Stomach (tissue), 8 donors: ENCODE measurements at regions not wholly inside any gene's neighbourhood (a gene's known extent, or its start where the extent isn't known, plus 50 kb on each side); places are given as distances from the start of the nearest gene placed in this dataset.
A peak's percentile ranks its signal among the peaks of the same experiment; 100 is the strongest.

Source experiments
- DNase-seq, 2 donors: peaks; one replicate each; pipeline versions ENCODE4 v3.0.0 to v3.0.0-alpha.2; 2013 to 2019
- H3K27ac ChIP-seq, 5 donors: fragments of 200-600 bp in 4 of 5; sonication (generic) in 4 of 5; one replicate each; pipeline ENCODE4 v1.5.1; 2013 to 2019; ENCODE audit warnings: mild to moderate bottlenecking in 1 of 5, moderate library complexity in 1 of 5
- H3K27me3 ChIP-seq, 3 donors: fragments of 200-600 bp; sonication (generic); one replicate each; pipeline ENCODE4 v1.5.1; 2017 to 2019; ENCODE audit warnings: mixed run types in 1 of 3
- H3K36me3 ChIP-seq, 4 donors: fragments of 200-600 bp; sonication (generic); 1 replicate in 3 of 4; 2 replicates in 1 of 4; pipeline ENCODE4 v1.5.1; 2016 to 2019
- H3K4me1 ChIP-seq, 4 donors: fragments of 200-600 bp; sonication (generic); one replicate each; pipeline ENCODE4 v1.5.1; 2016 to 2019
- H3K4me3 ChIP-seq, 4 donors: fragments of 200-600 bp; sonication (generic) in 3 of 4; one replicate each; pipeline ENCODE4 v1.5.1; 2016 to 2019; ENCODE audit warnings: mild to moderate bottlenecking in 1 of 4
- H3K9me3 ChIP-seq, 4 donors: fragments of 200-600 bp; sonication (generic); one replicate each; pipeline ENCODE4 v1.5.1; 2016 to 2019
- CTCF ChIP-seq, 7 experiments: fragments of 450-650 bp in 4 of 7; fragments of 200-600 bp in 3 of 7; sonication (generic) in 3 of 7; IDR thresholded peaks; one replicate each; pipeline ENCODE4 v1.5.1; 2016 to 2019; ENCODE audit warnings: antibody characterized with exemption in 7 of 7, control low read depth in 2 of 7, mild to moderate bottlenecking in 1 of 7
- EP300 ChIP-seq: sonication (generic); formaldehyde crosslinking; IDR thresholded peaks from one replicate; pipeline ENCODE4 v1.6.1; 2017; ENCODE audit warnings: antibody characterized with exemption
- POLR2A ChIP-seq, 4 donors: fragments of 450-650 bp; IDR thresholded peaks; one replicate each; pipeline ENCODE4 v1.6.1; 2016; ENCODE audit warnings: antibody characterized with exemption in 4 of 4, control low read depth in 2 of 4, mild to moderate bottlenecking in 1 of 4, moderate library complexity in 1 of 4
- POLR2AphosphoS5 ChIP-seq, 3 donors: sonication (generic); formaldehyde crosslinking; IDR thresholded peaks; one replicate each; pipeline ENCODE4 v1.6.1; 2016; ENCODE audit warnings: antibody characterized with exemption in 3 of 3
- WGBS, 5 donors: extraction: QIAGEN DNeasy Blood & Tissue Kit in 3 of 5; methylation state at CpG; one replicate each; pipeline versions ENCODE4 v1.1.5 to v1.1.7; 2013 to 2018; 5-methylcytosine and 5-hydroxymethylcytosine counted together
- intact Hi-C: fragments of 100-400 bp; cut with DNase I; formaldehyde crosslinking; loops from one replicate; pipeline ENCODE4 v1.15.1; 2023; ENCODE audit warnings: low total_unique reads
- donor health status: healthy with polysubstance abuse.
- donor health status: Bipolar disorder and iron deficiency.
- donor health status: healthy.

GRCh38 chr2:104649866-104650265 lies 204.0 kb upstream of the POU3F3 start:
- intact Hi-C loops: no loop called here
- no peak for DNase-seq
- WGBS, 5 donors: 81 to 93% (median 90%) methylated on average over 1 of the region's 1 CpG
- H3K4me3 ChIP-seq: no peak overlapping the region
- no peak for TF ChIP-seq EP300
- no peak for TF ChIP-seq CTCF (IDR thresholded peaks at IDR 0.05)
- no peak for TF ChIP-seq POLR2A (IDR thresholded peaks at IDR 0.05)
- TF ChIP-seq POLR2AphosphoS5 (IDR thresholded peaks at IDR 0.05): no peak
- H3K36me3 ChIP-seq: no peaks in the 10 kb centered on the region
- no peaks in the 10 kb centered on the region for H3K27me3 ChIP-seq
- no peaks in the 10 kb centered on the region for H3K9me3 ChIP-seq
- H3K4me1 ChIP-seq: no peaks in the 10 kb centered on the region
- no peak overlapping the region for H3K27ac ChIP-seq

- TF ChIP-seq POLR2A (IDR thresholded peaks at IDR 0.05) (no peak), POLR2AphosphoS5 (IDR thresholded peaks at IDR 0.05) (no peak), CTCF (IDR thresholded peaks at IDR 0.05) (no peak), EP300 (no peak)
- Histone ChIP-seq H3K36me3 (no peaks in the 10 kb centered on the region), H3K4me1 (no peaks in the 10 kb centered on the region), H3K4me3 (no peak overlapping the region), H3K27ac (no peak overlapping the region), H3K9me3 (no peaks in the 10 kb centered on the region), H3K27me3 (no peaks in the 10 kb centered on the region)
- intact Hi-C loops: no loop called here
- no peak for DNase-seq
Observed at GRCh38 chr2:104650405-104650996, 203.4 kb upstream of the POU3F3 start.

GRCh38 chr2:104654811-104655210 lies 199.1 kb upstream of the POU3F3 start:
- H3K27ac ChIP-seq: no peak overlapping the region
- 59 to 66% (median 64%) methylated on average over 4 of the region's 4 CpGs for WGBS, 5 donors
- peak in 1 of 2 donors; percentile 63 for DNase-seq
- peaks cover 0 to 10% (median 5%) of the 10 kb centered on the region in 4 donors for H3K4me1 ChIP-seq
- H3K9me3 ChIP-seq: no peaks in the 10 kb centered on the region
- TF ChIP-seq POLR2AphosphoS5 (IDR thresholded peaks at IDR 0.05): no peak
- TF ChIP-seq EP300: no peak
- TF ChIP-seq POLR2A (IDR thresholded peaks at IDR 0.05): no peak
- no peak for TF ChIP-seq CTCF (IDR thresholded peaks at IDR 0.05)
- H3K36me3 ChIP-seq: no peaks in the 10 kb centered on the region
- peaks cover 0 to 26% (median 7%) of the 10 kb centered on the region in 3 donors for H3K27me3 ChIP-seq
- intact Hi-C loops: no loop called here
- H3K4me3 ChIP-seq: no peak overlapping the region

- Histone ChIP-seq H3K27me3 (peaks cover 0 to 38% (median 7%) of the 10 kb centered on the region in 3 donors), H3K4me1 (peaks cover 0 to 10% (median 5%) of the 10 kb centered on the region in 4 donors), H3K9me3 (no peaks in the 10 kb centered on the region), H3K36me3 (no peaks in the 10 kb centered on the region), H3K27ac (no peak overlapping the region), H3K4me3 (no peak overlapping the region)
- DNase-seq: no peak
- TF ChIP-seq CTCF (IDR thresholded peaks at IDR 0.05) (no peak), EP300 (no peak), POLR2AphosphoS5 (IDR thresholded peaks at IDR 0.05) (no peak), POLR2A (IDR thresholded peaks at IDR 0.05) (no peak)
- WGBS, 5 donors: 45 to 71% (median 59%) methylated on average over 20 of the region's 20 CpGs
- intact Hi-C loops: no loop called here
Observed at GRCh38 chr2:104656571-104657163, 197.2 kb upstream of the POU3F3 start.
